ENCODE measurements at regions not wholly inside any gene's neighbourhood (a gene's known extent, or its start where the extent isn't known, plus 50 kb on each side); places are given as distances from the start of the nearest gene placed in this dataset.

GRCh38 chr1:79773385-79773784 is 766.9 kb upstream of the ADGRL4 start:
- DNase-seq (ENCODE audit: low read depth in 1 of 2, low spot score in 1 of 2) = no peak
- TF ChIP-seq POLR2AphosphoS5 (IDR thresholded peaks at IDR 0.05; ENCODE audit: low read depth) (no peak), GABPA (IDR thresholded peaks at IDR 0.05; ENCODE audit: low read depth) (no peak), SPI1 (IDR thresholded peaks at IDR 0.05; ENCODE audit: borderline replicate concordance, low read depth) (no peak)
- TF ChIP-seq, protein P1, sequence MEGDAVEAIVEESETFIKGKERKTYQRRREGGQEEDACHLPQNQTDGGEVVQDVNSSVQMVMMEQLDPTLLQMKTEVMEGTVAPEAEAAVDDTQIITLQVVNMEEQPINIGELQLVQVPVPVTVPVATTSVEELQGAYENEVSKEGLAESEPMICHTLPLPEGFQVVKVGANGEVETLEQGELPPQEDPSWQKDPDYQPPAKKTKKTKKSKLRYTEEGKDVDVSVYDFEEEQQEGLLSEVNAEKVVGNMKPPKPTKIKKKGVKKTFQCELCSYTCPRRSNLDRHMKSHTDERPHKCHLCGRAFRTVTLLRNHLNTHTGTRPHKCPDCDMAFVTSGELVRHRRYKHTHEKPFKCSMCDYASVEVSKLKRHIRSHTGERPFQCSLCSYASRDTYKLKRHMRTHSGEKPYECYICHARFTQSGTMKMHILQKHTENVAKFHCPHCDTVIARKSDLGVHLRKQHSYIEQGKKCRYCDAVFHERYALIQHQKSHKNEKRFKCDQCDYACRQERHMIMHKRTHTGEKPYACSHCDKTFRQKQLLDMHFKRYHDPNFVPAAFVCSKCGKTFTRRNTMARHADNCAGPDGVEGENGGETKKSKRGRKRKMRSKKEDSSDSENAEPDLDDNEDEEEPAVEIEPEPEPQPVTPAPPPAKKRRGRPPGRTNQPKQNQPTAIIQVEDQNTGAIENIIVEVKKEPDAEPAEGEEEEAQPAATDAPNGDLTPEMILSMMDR (IDR thresholded peaks at IDR 0.05; ENCODE audit: insufficient read depth, low read length) = no peak
- TF ChIP-seq, protein P2, sequence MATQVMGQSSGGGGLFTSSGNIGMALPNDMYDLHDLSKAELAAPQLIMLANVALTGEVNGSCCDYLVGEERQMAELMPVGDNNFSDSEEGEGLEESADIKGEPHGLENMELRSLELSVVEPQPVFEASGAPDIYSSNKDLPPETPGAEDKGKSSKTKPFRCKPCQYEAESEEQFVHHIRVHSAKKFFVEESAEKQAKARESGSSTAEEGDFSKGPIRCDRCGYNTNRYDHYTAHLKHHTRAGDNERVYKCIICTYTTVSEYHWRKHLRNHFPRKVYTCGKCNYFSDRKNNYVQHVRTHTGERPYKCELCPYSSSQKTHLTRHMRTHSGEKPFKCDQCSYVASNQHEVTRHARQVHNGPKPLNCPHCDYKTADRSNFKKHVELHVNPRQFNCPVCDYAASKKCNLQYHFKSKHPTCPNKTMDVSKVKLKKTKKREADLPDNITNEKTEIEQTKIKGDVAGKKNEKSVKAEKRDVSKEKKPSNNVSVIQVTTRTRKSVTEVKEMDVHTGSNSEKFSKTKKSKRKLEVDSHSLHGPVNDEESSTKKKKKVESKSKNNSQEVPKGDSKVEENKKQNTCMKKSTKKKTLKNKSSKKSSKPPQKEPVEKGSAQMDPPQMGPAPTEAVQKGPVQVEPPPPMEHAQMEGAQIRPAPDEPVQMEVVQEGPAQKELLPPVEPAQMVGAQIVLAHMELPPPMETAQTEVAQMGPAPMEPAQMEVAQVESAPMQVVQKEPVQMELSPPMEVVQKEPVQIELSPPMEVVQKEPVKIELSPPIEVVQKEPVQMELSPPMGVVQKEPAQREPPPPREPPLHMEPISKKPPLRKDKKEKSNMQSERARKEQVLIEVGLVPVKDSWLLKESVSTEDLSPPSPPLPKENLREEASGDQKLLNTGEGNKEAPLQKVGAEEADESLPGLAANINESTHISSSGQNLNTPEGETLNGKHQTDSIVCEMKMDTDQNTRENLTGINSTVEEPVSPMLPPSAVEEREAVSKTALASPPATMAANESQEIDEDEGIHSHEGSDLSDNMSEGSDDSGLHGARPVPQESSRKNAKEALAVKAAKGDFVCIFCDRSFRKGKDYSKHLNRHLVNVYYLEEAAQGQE (IDR thresholded peaks at IDR 0.05; ENCODE audit: insufficient replicate concordance, low read depth) = no peak
- Histone ChIP-seq H3K27ac (replicated peaks) (no peak overlapping the region), H3K4me3 (replicated peaks; ENCODE audit: insufficient read depth, low read length) (no peak overlapping the region), H3K27me3 (ENCODE audit: insufficient read depth, poor library complexity, severe bottlenecking) (no peaks in the 10 kb centered on the region)

DNA sequence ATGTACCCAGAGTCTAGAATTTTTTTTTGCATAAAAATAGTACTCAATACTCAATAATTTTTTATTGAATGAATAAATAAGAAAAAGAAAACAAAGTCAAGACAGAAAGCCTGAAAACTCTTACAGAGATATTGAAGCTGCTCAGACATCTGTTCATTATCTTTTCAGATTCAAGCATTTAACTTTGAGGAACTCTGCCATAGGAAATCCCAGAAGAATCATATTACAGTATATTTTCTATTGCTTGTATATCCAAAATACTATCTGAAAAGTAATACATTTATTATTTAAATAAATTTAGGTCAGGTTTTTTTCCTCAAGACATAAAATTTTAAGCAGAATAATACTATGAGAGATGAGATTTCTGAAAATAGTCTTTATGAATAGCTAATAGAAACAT is 755.9 kb upstream of the ADGRL4 start:
- no peak for DNase-seq (ENCODE audit: low read depth in 1 of 2, low spot score in 1 of 2)
- Histone ChIP-seq H3K27me3 (ENCODE audit: insufficient read depth, poor library complexity, severe bottlenecking) (no peaks in the 10 kb centered on the region), H3K27ac (replicated peaks) (no peak overlapping the region), H3K4me3 (replicated peaks; ENCODE audit: insufficient read depth, low read length) (no peak overlapping the region)
- TF ChIP-seq, protein P2 (IDR thresholded peaks at IDR 0.05; ENCODE audit: insufficient replicate concordance, low read depth) = no peak
- no peak for TF ChIP-seq POLR2AphosphoS5 (IDR thresholded peaks at IDR 0.05; ENCODE audit: low read depth)
- TF ChIP-seq SPI1 (IDR thresholded peaks at IDR 0.05; ENCODE audit: borderline replicate concordance, low read depth) = no peak
- no peak for TF ChIP-seq GABPA (IDR thresholded peaks at IDR 0.05; ENCODE audit: low read depth)
- TF ChIP-seq, protein P1 (IDR thresholded peaks at IDR 0.05; ENCODE audit: insufficient read depth, low read length) = no peak

- no peak for DNase-seq (ENCODE audit: low read depth in 1 of 2, low spot score in 1 of 2)
- TF ChIP-seq, protein P2 (IDR thresholded peaks at IDR 0.05; ENCODE audit: insufficient replicate concordance, low read depth) = no peak
- TF ChIP-seq SPI1 (IDR thresholded peaks at IDR 0.05; ENCODE audit: borderline replicate concordance, low read depth) (no peak), GABPA (IDR thresholded peaks at IDR 0.05; ENCODE audit: low read depth) (no peak), POLR2AphosphoS5 (IDR thresholded peaks at IDR 0.05; ENCODE audit: low read depth) (no peak)
- TF ChIP-seq, protein P1 (IDR thresholded peaks at IDR 0.05; ENCODE audit: insufficient read depth, low read length) = no peak
- H3K27me3 ChIP-seq (ENCODE audit: insufficient read depth, poor library complexity, severe bottlenecking) = no peaks in the 10 kb centered on the region
- no peak overlapping the region for H3K27ac ChIP-seq (replicated peaks)
- H3K4me3 ChIP-seq (replicated peaks; ENCODE audit: insufficient read depth, low read length) = no peak overlapping the region
Observed at GRCh38 chr1:79760531-79760930, 754.0 kb upstream of the ADGRL4 start.
